ENCODE measurements at regions not wholly inside any gene's neighbourhood (a gene's known extent, or its start where the extent isn't known, plus 50 kb on each side); places are given as distances from the start of the nearest gene placed in this dataset.

DNA sequence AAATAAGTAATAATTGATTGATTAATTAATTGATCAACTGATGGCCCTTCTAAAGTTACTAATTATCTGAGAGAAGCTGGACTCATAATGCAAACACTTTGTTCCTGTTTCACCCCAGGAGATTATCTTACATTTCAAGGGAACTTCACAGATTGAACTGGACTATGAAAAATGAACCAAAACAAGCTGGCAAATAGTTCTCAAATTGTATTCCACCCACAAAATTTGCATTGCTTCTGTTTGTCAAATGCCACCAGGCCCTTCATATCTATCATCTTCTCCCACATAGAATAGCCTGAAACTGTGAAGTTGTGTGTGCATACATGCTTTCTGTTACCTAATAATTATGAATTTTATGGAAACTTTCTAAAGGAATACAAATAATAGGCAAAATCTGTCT is 104.0 kb downstream of the ZNF281 start:
- TF ChIP-seq, protein P1, sequence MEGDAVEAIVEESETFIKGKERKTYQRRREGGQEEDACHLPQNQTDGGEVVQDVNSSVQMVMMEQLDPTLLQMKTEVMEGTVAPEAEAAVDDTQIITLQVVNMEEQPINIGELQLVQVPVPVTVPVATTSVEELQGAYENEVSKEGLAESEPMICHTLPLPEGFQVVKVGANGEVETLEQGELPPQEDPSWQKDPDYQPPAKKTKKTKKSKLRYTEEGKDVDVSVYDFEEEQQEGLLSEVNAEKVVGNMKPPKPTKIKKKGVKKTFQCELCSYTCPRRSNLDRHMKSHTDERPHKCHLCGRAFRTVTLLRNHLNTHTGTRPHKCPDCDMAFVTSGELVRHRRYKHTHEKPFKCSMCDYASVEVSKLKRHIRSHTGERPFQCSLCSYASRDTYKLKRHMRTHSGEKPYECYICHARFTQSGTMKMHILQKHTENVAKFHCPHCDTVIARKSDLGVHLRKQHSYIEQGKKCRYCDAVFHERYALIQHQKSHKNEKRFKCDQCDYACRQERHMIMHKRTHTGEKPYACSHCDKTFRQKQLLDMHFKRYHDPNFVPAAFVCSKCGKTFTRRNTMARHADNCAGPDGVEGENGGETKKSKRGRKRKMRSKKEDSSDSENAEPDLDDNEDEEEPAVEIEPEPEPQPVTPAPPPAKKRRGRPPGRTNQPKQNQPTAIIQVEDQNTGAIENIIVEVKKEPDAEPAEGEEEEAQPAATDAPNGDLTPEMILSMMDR (IDR thresholded peaks at IDR 0.05; ENCODE audit: insufficient read depth, low read depth, low read length): no peak
- no peak for TF ChIP-seq EZH2 (IDR thresholded peaks at IDR 0.05; ENCODE audit: insufficient read depth, low read length)

Data from astrocyte (in vitro differentiated cells and primary cell).